Hematopoietic multipotent progenitor cell treated with erythropoietin and hydrocortisone succinate and interleukin-3 and kit ligand, for 6 days (in vitro differentiated cells): ENCODE measurements at regions not wholly inside any gene's neighbourhood (a gene's known extent, or its start where the extent isn't known, plus 50 kb on each side); places are given as distances from the start of the nearest gene placed in this dataset.
"Not testable (repeated sequence)": the region's sequence is repeated elsewhere in the genome, so short reads cannot be mapped to it uniquely, and the experiment has no call there.

ENCODE experiments used
- DNase-seq: peaks from one replicate; pipeline ENCODE4 v3.0.0-alpha.2; 2015

DNA sequence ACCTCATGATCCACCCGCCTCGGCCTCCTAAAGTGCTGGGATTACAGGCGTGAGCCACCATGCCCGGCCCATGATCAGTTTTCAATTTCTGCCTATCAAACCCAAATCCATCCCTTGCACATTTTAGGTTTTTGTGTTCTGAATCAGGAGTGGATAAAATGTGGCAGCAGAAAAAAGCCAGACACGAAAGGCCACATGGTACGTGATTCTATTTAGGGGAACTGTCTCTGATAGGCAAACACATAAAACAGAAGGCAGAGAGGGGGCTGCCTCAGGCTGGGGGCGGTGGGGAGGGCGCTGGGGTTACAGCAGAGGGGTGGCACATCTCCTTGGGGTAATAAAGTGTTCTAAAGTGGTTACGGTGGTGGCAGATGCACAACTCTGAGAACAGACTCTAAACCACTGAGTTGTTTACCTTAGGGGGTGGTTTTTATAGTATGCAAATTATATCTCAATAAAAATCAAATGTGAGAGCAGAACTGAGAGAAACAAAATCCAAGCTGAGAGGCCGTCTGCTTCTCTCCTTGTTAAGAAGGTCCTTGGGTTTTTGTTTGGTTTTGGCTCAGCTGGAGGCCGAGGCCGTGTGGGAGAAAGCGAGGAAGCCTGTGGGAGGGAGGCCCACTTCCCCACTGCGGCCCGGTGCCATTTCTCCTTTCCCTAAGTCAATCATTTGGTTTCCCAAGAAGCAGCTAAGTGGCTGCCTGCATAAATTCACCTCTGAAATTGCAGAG, 78.0 kb downstream of the SOWAHC start:
- DNase-seq: no peak

- not testable (repeated sequence) for DNase-seq
Observed at GRCh38 chr2:109692831-109693230, 78.7 kb downstream of the SOWAHC start.

- DNase-seq: not testable (repeated sequence)
Observed at GRCh38 chr2:109693292-109693691, 79.1 kb downstream of the SOWAHC start.

GRCh38 chr2:109694190-109694589, 80.0 kb downstream of the SOWAHC start:
- no peak for DNase-seq

- no peak for DNase-seq
Observed at GRCh38 chr2:109695290-109695689, 81.1 kb downstream of the SOWAHC start.

GRCh38 chr2:109699646-109700045, 85.5 kb downstream of the SOWAHC start:
- DNase-seq: no peak

DNA sequence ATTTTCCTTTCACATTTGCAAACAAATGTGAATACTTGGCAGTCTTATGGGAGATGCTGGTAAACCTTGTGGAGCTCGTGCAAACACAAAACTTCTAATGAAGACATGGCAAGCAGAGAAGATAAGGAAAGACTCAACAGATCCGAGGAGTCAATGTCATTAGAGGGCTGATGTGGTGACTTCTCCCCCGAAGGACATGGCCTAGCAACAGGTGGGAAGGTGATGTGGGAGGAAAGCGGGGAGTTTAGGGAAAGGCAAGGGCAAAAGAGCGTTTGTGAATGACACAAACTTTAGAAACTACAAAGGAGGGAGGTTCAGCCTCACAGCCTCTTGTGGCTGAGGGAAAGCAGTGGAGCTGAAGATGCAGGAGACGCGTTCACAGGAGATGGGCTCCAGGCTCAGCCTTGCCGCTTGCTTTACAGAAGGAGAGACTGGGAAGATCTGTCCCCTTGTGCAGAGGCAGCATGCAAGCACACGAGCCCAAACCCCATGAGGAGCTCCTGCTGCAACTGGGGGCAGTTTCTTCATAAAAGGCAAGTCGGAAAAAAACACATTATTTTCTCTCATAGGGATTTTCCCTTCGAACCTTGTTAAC, 86.6 kb downstream of the SOWAHC start:
- DNase-seq: no peak

GRCh38 chr2:109701362-109701761, 87.2 kb downstream of the SOWAHC start:
- no peak for DNase-seq

- DNase-seq: no peak
Observed at GRCh38 chr2:109702250-109702985, 88.3 kb downstream of the SOWAHC start.

DNA sequence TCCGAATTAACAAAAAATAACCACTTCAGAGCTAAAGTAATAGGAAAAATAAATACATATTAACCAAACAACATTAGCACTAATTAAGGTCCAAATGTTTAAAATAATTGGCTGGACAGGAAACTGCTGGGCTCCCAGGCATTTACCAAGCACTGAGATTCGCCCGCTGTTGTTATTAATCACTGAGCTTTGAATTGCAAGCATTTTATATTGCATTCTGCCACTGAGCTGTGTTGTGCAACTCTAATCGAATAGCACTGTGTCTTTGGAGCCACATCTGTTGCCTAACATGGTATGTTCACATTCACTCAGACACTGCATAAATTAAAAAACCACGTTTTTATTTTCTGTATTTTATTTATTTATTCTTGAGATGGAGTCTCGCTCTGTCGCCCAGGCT, 88.9 kb downstream of the SOWAHC start:
- no peak for DNase-seq

GRCh38 chr2:109703798-109704197, 89.6 kb downstream of the SOWAHC start:
- no peak for DNase-seq

- DNase-seq: no peak
Observed at GRCh38 chr2:109707281-109708147, 86.6 kb upstream of the RGPD5 start.

DNA sequence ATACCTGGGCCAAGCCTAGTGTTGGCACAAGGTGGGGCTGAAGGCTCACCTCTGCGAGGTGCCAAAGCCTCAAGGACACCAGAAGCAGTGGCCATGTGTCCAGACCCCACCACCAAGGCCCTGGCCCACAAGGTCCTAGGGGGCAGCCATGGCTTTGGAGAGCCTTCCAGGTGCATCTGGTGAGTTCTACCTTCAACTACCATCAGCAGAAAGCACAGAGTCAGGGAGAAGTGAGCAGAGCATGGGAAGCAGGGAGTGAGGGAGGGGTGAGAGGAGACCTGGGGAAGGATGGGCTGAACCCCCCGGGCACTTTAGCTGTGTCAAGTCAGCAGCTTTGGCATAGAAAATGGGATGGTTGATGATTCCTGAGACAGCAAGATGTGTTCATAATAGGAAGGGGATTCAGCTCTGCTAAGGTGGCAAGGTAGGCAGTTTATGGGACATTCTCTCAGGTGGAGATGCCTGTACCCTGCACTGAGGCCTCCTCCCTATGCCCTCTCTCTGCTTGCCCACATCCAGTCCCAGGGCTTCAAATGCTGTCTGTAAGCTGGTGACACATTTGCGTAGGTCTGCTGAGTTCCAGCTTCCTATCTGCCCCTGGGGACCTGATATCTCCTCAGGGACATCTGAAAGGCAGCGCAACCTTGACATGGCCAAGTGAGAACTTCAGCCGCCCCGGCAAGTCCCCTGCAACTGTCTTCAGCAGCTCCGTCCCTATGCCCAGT, 83.4 kb upstream of the RGPD5 start:
- no peak for DNase-seq

DNA sequence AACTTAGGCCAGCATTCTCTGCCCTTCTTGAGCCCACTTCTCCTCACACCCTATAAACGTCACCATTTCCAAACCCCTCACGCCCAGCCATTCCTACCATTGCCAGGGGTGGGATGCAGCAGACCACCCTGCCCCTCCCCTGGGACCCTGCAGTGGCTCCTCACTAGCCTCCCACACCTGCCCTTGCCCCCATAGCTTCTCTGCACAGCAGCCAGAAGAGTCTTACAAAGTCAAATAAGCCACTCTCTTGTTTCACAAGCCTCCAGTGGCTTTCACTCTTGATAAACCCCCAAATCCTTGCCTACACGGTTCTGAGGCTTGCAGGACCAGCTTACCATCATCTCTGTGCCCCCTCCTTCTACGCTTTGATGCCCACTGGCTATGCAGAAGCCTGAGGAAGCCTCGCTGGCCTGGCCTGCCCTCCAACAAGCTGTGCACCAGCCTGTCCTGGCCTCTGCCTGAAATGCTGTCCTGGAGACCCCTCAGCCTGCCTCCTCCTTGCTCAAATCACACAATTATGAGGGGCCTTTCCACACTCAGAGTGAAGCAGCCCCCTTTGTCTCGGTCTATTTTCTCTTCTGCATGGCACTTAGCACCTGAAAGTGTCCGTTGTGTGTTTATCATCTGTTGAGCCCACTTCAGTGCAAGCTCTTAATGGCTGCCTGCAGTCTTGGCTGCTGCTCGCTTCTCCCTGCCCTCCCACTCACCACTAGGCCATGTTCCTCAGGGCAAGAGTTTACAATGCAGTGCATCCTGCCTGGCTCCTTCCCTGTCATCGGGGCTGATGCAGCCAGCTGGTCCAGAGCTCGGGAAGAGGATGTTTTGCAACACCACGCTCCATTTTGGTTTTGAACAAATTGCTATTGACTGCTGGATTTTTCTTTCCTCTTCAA, 82.6 kb upstream of the RGPD5 start:
- no peak for DNase-seq

DNA sequence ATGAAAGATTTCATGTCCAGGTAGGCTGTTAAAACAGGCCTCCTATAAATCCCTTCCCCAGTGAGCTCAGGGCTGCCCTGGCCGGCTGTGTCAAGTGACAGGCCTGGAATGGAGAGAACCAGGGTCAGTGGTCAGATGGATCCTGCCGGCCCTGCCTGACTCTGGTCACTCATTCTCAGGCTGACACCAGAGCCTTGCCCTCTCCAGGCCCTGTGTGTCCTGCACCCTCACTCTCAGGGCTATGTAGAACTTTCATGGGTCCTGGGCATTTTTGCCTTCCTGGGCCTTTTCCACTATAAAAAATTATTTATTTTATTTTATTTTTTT, 82.0 kb upstream of the RGPD5 start:
- no peak for DNase-seq

DNA sequence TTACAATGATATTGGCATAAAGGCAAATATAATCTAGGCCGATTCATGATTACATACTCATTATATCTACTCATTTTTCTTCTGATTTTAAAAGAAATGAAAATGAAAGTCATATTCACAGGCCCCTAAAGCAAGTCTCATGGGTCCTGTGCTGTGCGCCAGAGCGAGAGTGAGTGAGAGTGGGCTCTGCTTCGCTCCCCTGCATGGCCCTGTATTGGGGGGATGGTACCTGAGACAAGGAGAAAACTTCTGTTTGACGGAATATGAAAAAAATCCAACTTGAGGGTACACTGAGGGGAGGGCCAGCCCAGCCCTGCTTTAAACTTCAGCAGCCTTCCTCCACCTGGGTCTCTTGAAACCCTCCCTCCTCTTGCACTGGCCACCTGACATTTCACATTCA, 81.4 kb upstream of the RGPD5 start:
- DNase-seq: no peak

DNA sequence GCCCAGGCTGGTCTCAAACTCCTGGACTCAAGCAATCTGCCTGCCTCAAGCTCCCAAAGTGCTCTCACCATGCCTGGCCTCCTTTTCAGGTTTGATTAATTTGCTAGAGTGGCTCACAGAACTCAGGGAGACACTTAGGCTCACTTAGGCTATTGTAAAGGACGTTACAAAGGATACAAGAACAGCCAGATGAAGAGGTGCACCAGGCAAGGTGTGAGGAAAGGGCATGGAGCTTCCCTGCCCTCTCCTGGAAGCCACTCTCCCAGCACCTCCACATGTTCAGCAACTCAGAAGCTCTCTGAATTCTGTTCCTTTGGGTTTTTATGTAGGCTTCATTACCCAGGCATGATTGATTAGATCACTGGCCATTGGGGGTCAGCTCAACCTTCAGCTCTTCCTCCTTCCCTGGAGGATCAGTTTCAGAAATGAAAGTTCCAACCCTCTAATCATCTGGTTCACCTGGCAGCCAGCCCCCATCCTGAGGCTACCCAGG, 78.7 kb upstream of the RGPD5 start:
- no peak for DNase-seq

DNA sequence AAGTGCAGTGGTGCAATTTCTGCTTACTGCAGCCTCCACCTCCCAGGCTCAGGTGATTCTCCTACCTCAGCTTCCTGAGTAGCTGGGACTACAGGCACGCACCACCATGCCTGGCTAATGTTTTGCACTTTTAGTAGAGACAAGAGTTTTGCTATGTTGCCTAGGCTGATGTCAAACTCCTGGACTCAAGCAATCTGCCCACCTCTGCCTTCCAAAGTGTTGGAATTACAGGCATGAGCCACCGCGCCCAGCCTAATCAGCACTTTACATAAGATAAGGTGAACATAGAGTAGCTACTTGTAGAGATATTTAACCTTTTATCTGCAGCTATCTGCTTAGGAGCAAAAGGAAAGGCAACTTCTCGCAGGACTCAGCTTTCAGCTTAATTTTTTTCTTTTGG, 77.5 kb upstream of the RGPD5 start:
- DNase-seq: not testable (repeated sequence)

GRCh38 chr2:109718139-109718538, 76.0 kb upstream of the RGPD5 start:
- no peak for DNase-seq

- no peak for DNase-seq
Observed at GRCh38 chr2:109719871-109720270, 74.2 kb upstream of the RGPD5 start.

DNA sequence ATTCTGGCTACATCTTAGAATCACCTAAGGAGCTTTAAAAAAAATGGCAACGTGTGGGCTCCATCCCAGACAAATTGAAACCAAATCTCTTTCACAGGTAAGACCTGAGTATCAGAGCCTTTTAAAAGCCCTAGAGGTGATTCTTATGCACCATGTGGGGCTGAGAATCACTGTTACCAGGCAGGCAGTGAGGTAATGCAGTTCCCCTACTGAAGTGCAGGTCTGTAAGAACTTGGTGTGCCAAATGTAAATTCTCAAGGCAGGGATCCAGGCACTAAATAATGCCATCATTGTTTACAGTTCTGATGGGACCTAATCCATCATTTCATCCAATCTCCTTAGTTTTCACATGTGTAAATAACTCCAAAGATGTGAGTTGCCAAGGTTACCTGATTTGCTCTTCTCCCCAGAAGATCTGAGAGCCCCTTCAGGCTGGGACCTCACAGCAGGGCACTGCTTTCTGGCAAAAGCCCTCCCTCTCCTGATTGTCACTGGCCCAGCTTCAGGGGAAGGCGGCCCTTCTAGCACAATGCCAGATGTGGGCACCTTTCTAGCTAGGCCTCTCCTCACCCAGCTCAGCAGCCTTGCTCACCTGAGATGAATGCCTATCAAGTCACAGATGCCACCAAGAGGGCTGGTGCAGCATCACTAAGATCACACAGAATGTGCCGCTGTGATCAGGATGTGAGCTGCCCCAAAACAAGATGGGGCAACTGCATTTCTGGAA, 73.6 kb upstream of the RGPD5 start:
- no peak for DNase-seq
